IMR-90 (cell line): ENCODE measurements at regions not wholly inside any gene's neighbourhood (a gene's known extent, or its start where the extent isn't known, plus 50 kb on each side); places are given as distances from the start of the nearest gene placed in this dataset.

Experiments
- CEBPB ChIP-seq: IDR thresholded peaks from 2 replicates; pipeline ENCODE4 v1.6.1; 2012; ENCODE audit warnings: low read depth, low read length, improper control_type of control experiment
- CTCF ChIP-seq: conservative IDR thresholded peaks from 2 replicates; pipeline ENCODE4 v1.5.1; 2012; ENCODE audit warnings: mild to moderate bottlenecking, low read depth, low read length, improper control_type of control experiment
- FOS ChIP-seq: fragments of 150-350 bp; IDR thresholded peaks from 2 replicates; pipeline ENCODE4 v1.6.1; 2016; ENCODE audit warnings: low read depth, low read length
- MAFK ChIP-seq: IDR thresholded peaks from 2 replicates; pipeline ENCODE4 v1.6.1; 2012; ENCODE audit warnings: low read depth, low read length, improper control_type of control experiment
- MXI1 ChIP-seq: IDR thresholded peaks from 2 replicates; pipeline ENCODE4 v1.6.1; 2012; ENCODE audit warnings: low read depth, mild to moderate bottlenecking, low read length, moderate library complexity, borderline replicate concordance
- POLR2A ChIP-seq: IDR thresholded peaks from 2 replicates; pipeline ENCODE4 v1.6.1; 2012; ENCODE audit warnings: mild to moderate bottlenecking, low read depth, low read length
- RCOR1 ChIP-seq: IDR thresholded peaks from 2 replicates; pipeline ENCODE4 v1.6.1; 2012; ENCODE audit warnings: mild to moderate bottlenecking, low read length, improper control_type of control experiment; ENCODE audit not compliant: insufficient replicate concordance

DNA sequence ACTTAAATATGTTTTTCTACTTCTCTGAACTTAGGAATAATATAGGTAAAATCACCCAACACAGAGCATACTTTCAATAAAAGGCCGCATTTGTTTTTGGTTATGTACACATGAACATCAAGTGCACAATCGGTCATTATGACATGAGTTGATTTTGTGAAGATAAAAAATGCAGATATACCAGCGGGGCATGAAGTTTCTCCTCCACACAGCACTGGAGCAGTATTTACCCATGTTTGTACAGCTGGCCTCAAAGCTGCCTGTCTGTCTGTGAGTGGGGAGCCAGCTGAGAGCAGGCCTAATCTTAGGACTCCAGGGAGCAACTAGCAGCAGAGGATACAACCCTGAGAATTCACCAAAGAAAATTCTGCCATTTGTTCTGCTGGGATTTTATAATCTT, 206.5 kb downstream of the TPBG start:
- no peak for TF ChIP-seq CTCF
- TF ChIP-seq RCOR1 = no peak
- TF ChIP-seq FOS = no peak
- TF ChIP-seq POLR2A = no peak
- TF ChIP-seq CEBPB = no peak
- no peak for TF ChIP-seq MXI1
- TF ChIP-seq MAFK = no peak
